HepG2 (cell line): ENCODE measurements at regions not wholly inside any gene's neighbourhood (a gene's known extent, or its start where the extent isn't known, plus 50 kb on each side); places are given as distances from the start of the nearest gene placed in this dataset.

Experiments
- ATAC-seq: fragments of 200-7000 bp; cut with Tn5 transposase; 3 replicates; pipeline ENCODE4 v1.9.1; 2020; ENCODE audit warnings: mild to moderate bottlenecking, moderate library complexity
- BruUV-seq: library from RNA; stranded (reverse); fragments of 400-500 nt; replicated peaks from 2 replicates; lab custom pipeline; 2021; lab: Mats Ljungman, UMichigan
- CTCF ChIA-PET: fragments of 300-600 bp; formaldehyde crosslinking; extraction: SDS; loops from one replicate; lab custom pipeline; 2021; ENCODE audit warnings: low total read pairs, inconsistent platforms, low intra/inter-chr PET ratio; lab: Yijun Ruan, JAX
- POLR2A ChIA-PET: fragments of 350-600 bp; sonication (Branson Sonifier 250); formaldehyde crosslinking; loops from one replicate; lab custom pipeline; 2020; ENCODE audit warnings: antibody characterized with exemption, inconsistent platforms; lab: Yijun Ruan, JAX
- DNase-seq: peaks from one replicate; pipeline ENCODE4 v3.0.0-alpha.2; 2015; ENCODE audit warnings: low spot score
- FAIRE-seq: peaks from 3 replicates; lab custom pipeline; 2011; peaks lifted over from hg19 to GRCh38; lab: Jason Lieb, UNC
- H2AFZ ChIP-seq: one replicate; pipeline ENCODE4 v1.6.1; 2011; ENCODE audit warnings: low read length, inconsistent platforms
- H3K27ac ChIP-seq: fragments of 300-600 bp; 3 replicates; pipeline ENCODE4 v1.8.0; 2011; ENCODE audit warnings: mixed run types, mild to moderate bottlenecking, mixed read lengths, low read length, inconsistent platforms; ENCODE audit not compliant: insufficient read depth; ENCODE audit errors: extremely low read length
- H3K27me3 ChIP-seq, 2 experiments: fragments of 200-600 bp in 1 of 2; 2 replicates in 1 of 2; 3 replicates in 1 of 2; pipeline versions ENCODE4 v1.6.0 to v1.8.0; 2011; ENCODE audit warnings: low read length in 2 of 2, mild to moderate bottlenecking in 2 of 2, moderate library complexity in 2 of 2, inconsistent platforms in 1 of 2; ENCODE audit not compliant: insufficient read depth in 2 of 2, control insufficient read depth in 1 of 2
- H3K36me3 ChIP-seq, 2 experiments: fragments of 200-600 bp in 1 of 2; replicated peaks in 1 of 2; 2 replicates in 1 of 2; 3 replicates in 1 of 2; pipeline versions ENCODE4 v1.5.1 to v1.8.0; 2011; ENCODE audit warnings: low read length in 2 of 2, inconsistent platforms in 1 of 2; ENCODE audit not compliant: insufficient read depth in 2 of 2, control insufficient read depth in 1 of 2
- H3K4me1 ChIP-seq: 2 replicates; pipeline ENCODE4 v1.5.1; 2012; ENCODE audit warnings: low read length, inconsistent platforms; ENCODE audit not compliant: insufficient read depth
- H3K4me2 ChIP-seq: 2 replicates; pipeline ENCODE4 v1.6.0; 2011; ENCODE audit warnings: low read depth, low read length, inconsistent platforms
- H3K4me3 ChIP-seq, 3 experiments: fragments of 200-600 bp in 1 of 3; sonication (generic), shearing (Covaris generic) in 1 of 3; replicated peaks in 1 of 3; 2 replicates each; pipeline ENCODE4 v1.5.1; 2011 to 2016; ENCODE audit warnings: low read length in 3 of 3, inconsistent platforms in 2 of 3, low read depth in 2 of 3, mild to moderate bottlenecking in 2 of 3, control low read depth in 1 of 3, mixed read lengths in 1 of 3; ENCODE audit not compliant: insufficient read depth in 1 of 3
- H3K79me2 ChIP-seq: one replicate; pipeline ENCODE4 v1.6.1; 2011; ENCODE audit warnings: low read length, inconsistent platforms; ENCODE audit not compliant: insufficient read depth
- H3K9ac ChIP-seq: 2 replicates; pipeline ENCODE4 v1.6.0; 2011; ENCODE audit warnings: mild to moderate bottlenecking, low read depth, low read length, inconsistent platforms; ENCODE audit not compliant: insufficient read depth
- H3K9me3 ChIP-seq: 2 replicates; pipeline ENCODE4 v1.5.1; 2012; ENCODE audit warnings: mild to moderate bottlenecking, low read length
- H4K20me1 ChIP-seq: 2 replicates; pipeline ENCODE4 v1.6.0; 2011; ENCODE audit warnings: inconsistent platforms, mild to moderate bottlenecking, low read length, moderate library complexity; ENCODE audit not compliant: insufficient read depth
- ATF7 ChIP-seq, 2 experiments: fragments of 450-650 bp in 1 of 2; sonication (generic) in 1 of 2; formaldehyde crosslinking in 1 of 2; IDR thresholded peaks; 2 replicates each; pipeline versions ENCODE4 v1.4.0 to v1.6.1; 2016 to 2020; ENCODE audit warnings: antibody characterized with exemption in 1 of 2, mild to moderate bottlenecking in 1 of 2, missing genetic modification reagents in 1 of 2
- FOXM1 ChIP-seq: sonication (generic); formaldehyde crosslinking; IDR thresholded peaks from 2 replicates; pipeline ENCODE4 v1.5.0; 2020; ENCODE audit warnings: missing genetic modification reagents
- MAX ChIP-seq: IDR thresholded peaks from 2 replicates; pipeline ENCODE4 v1.6.1; 2012; ENCODE audit warnings: inconsistent platforms
- PAWR ChIP-seq: sonication (generic); formaldehyde crosslinking; IDR thresholded peaks from 2 replicates; pipeline ENCODE4 v1.4.0; 2020; ENCODE audit warnings: missing genetic modification reagents, mild to moderate bottlenecking, borderline replicate concordance
- TP53 ChIP-seq: sonication (generic); formaldehyde crosslinking; conservative IDR thresholded peaks from 2 replicates; pipeline ENCODE4 v1.4.0; 2020; ENCODE audit warnings: missing genetic modification reagents
- U2AF1 ChIP-seq: fragments of 200-400 bp; formaldehyde crosslinking; optimal IDR thresholded peaks from 2 replicates; pipeline ENCODE3; 2017; ENCODE audit warnings: mild to moderate bottlenecking, low read depth, low read length
- ZNF17 ChIP-seq: sonication (generic); formaldehyde crosslinking; IDR thresholded peaks from 2 replicates; pipeline ENCODE4 v1.5.0; 2020; ENCODE audit warnings: mild to moderate bottlenecking, missing genetic modification reagents
- ZNF407 ChIP-seq: sonication (generic); formaldehyde crosslinking; IDR thresholded peaks from one replicate; pipeline ENCODE4 v1.5.1; 2020; ENCODE audit warnings: mild to moderate bottlenecking, missing genetic modification reagents; ENCODE audit errors: not compliant biosample characterization
- ZNF430 ChIP-seq: sonication (generic); formaldehyde crosslinking; IDR thresholded peaks from 2 replicates; pipeline ENCODE4 v1.9.0; 2021; ENCODE audit warnings: mild to moderate bottlenecking, missing genetic modification reagents
- ZSCAN9 ChIP-seq: IDR thresholded peaks from 2 replicates; pipeline ENCODE4 v1.6.1; 2016; ENCODE audit warnings: borderline replicate concordance
- WGBS: methylation state at CpG from one replicate; pipeline ENCODE4 v1.1.6; 2017; ENCODE audit warnings: low lambda C conversion rate; 5-methylcytosine and 5-hydroxymethylcytosine counted together
- in situ Hi-C: cut with HindIII; loops from 2 replicates; pipeline ENCODE4 v1.10.0; 2017; ENCODE audit warnings: low pct_unique_long_range_greater_than_20kb; ENCODE audit not compliant: extremely low pct_ligation_motif_present
- intact Hi-C: fragments of 100-400 bp; cut with micrococcal nuclease; formaldehyde crosslinking; loops from one replicate; pipeline ENCODE4 v1.10.0; 2022; ENCODE audit not compliant: unreplicated experiment

GRCh38 chr21:32915099-32915498 is 110.6 kb upstream of the OLIG2 start:
- ChIA-PET POLR2A (no interaction called here), CTCF (no interaction called here)
- H3K9me3 ChIP-seq = no peaks in the 10 kb centered on the region
- H3K9ac ChIP-seq = no peak overlapping the region
- DNase-seq (no peak), FAIRE-seq (no peak), ATAC-seq (no peak)
- no peaks in the 10 kb centered on the region for H4K20me1 ChIP-seq
- no peak overlapping the region for H3K4me3 ChIP-seq
- H3K79me2 ChIP-seq = no peaks in the 10 kb centered on the region
- BruUV-seq = no TSS peak
- TF ChIP-seq ZNF430 (CRISPR knock-in tag) = no peak
- peak; percentile 59 for TF ChIP-seq ATF7 (IDR thresholded peaks at IDR 0.05)
- TF ChIP-seq ATF7 (CRISPR knock-in tag; IDR thresholded peaks at IDR 0.05) = no peak
- no peak for TF ChIP-seq U2AF1
- no peak overlapping the region for H3K4me2 ChIP-seq
- in situ Hi-C loops = no loop called here
- intact Hi-C loops = no loop called here
- H3K27me3 ChIP-seq = peaks cover 0 to 9% of the 10 kb centered on the region in 2 experiments; a peak in 3 of 5 replicates
- no peak overlapping the region for H3K27ac ChIP-seq
- no peak overlapping the region for H2AFZ ChIP-seq
- peaks cover 7% of the 10 kb centered on the region; the same call in 1 of the 2 replicates for H3K4me1 ChIP-seq
- H3K36me3 ChIP-seq = no peaks in the 10 kb centered on the region
- 4% methylated on average over 1 of the region's 1 CpG for WGBS

GRCh38 chr21:32916088-32916487 is 109.6 kb upstream of the OLIG2 start:
- BruUV-seq = no TSS peak
- POLR2A ChIA-PET = no interaction called here
- in situ Hi-C loops = no loop called here
- no peak for TF ChIP-seq ZNF17 (CRISPR knock-in tag)
- TF ChIP-seq PAWR (CRISPR knock-in tag) = no peak
- TF ChIP-seq ZNF407 (CRISPR knock-in tag) = no peak
- TF ChIP-seq TP53 (CRISPR knock-in tag) = no peak
- no peak for TF ChIP-seq FOXM1 (CRISPR knock-in tag)
- no peak for TF ChIP-seq ZSCAN9
- TF ChIP-seq MAX = no peak

More at GRCh38 chr21:32916088-32916487, 109.6 kb upstream of the OLIG2 start:
- Histone ChIP-seq H3K27me3 (peaks cover 0 to 9% of the 10 kb centered on the region in 2 experiments; a peak in 3 of 5 replicates), H3K9ac (no peak overlapping the region), H4K20me1 (no peaks in the 10 kb centered on the region), H3K4me2 (no peak overlapping the region), H3K27ac (no peak overlapping the region), H3K9me3 (no peaks in the 10 kb centered on the region), H3K79me2 (no peaks in the 10 kb centered on the region), H3K36me3 (no peaks in the 10 kb centered on the region), H3K4me1 (peaks cover 7% of the 10 kb centered on the region; the same call in 1 of the 2 replicates), H3K4me3 (no peak overlapping the region), H2AFZ (no peak overlapping the region)
- WGBS = 0% methylated on average over 1 of the region's 1 CpG
- CTCF ChIA-PET = interaction anchor here (1.3 kb wide), 1 partner anchor 263 kb away, joined by 6 read pairs; no protein-coding TSS in a partner anchor
- DNase-seq (no peak), ATAC-seq (no peak), FAIRE-seq (no peak)
- intact Hi-C loops = loop anchor here (1.0 to 2.0 kb wide), 2 partner anchors 83 to 263 kb away; no protein-coding TSS in a partner anchor
